ENCODE measurements at regions not wholly inside any gene's neighbourhood (a gene's known extent, or its start where the extent isn't known, plus 50 kb on each side); places are given as distances from the start of the nearest gene placed in this dataset.

DNA sequence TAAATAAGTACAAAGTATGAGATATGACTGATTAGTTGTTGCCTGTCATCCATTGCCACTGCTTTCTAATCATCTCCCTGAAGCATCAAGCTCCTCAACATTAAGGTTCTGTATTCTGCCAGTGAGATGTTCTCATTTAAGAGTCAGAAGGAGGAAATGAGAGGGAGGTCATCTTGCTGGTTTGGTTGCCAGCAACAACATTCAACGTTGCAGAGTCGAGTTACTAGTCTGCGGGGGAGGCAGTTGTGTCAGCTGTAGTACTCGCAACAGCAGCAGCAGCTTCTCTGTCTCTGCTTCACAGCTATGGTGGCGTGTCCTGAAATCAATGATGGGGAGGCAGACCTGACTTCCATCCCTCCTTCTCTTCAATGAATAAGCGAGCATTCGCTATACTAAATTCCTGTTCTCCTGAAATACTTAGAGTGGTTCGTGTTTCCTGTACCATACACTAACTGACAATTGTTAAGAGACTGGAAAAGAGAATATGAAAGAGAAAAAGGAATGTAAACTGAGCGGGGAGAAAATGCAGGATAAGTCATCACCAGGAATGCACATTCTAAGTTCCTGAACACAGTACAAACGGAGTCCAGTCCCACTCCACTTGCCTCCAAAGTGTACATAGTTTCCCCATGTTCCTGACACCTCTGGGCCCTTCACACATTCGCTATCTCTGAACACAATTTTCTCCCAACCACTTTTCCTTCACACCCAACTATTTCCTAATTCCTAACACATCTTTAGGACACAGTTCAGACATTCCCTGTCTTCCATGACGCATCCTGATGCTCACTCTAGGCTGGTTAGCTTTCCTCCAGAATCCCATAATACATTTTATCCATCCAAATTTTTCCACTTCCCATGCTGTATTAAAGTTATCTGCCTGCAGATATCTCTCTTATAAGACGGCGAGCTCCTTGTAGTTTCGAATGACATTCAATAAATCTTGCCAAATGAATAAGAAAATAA is 263.0 kb downstream of the KLF12 start:
- no peak for ATAC-seq
- H3K4me1 ChIP-seq, result no peaks in the 10 kb centered on the region
- H3K4me3 ChIP-seq, result no peak overlapping the region
- H3K27ac ChIP-seq, result no peak overlapping the region
- DNase-seq, result no peak
- TF ChIP-seq, protein P1, sequence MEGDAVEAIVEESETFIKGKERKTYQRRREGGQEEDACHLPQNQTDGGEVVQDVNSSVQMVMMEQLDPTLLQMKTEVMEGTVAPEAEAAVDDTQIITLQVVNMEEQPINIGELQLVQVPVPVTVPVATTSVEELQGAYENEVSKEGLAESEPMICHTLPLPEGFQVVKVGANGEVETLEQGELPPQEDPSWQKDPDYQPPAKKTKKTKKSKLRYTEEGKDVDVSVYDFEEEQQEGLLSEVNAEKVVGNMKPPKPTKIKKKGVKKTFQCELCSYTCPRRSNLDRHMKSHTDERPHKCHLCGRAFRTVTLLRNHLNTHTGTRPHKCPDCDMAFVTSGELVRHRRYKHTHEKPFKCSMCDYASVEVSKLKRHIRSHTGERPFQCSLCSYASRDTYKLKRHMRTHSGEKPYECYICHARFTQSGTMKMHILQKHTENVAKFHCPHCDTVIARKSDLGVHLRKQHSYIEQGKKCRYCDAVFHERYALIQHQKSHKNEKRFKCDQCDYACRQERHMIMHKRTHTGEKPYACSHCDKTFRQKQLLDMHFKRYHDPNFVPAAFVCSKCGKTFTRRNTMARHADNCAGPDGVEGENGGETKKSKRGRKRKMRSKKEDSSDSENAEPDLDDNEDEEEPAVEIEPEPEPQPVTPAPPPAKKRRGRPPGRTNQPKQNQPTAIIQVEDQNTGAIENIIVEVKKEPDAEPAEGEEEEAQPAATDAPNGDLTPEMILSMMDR (IDR thresholded peaks at IDR 0.05), result no peak
- no peaks in the 10 kb centered on the region for H3K27me3 ChIP-seq
- H3K9me3 ChIP-seq, result no peaks in the 10 kb centered on the region
- H3K36me3 ChIP-seq, result no peaks in the 10 kb centered on the region
- intact Hi-C loops (cut with DNase I), result no loop called here

GRCh38 chr13:73870036-73870741 is 264.0 kb downstream of the KLF12 start:
- intact Hi-C loops (cut with DNase I), result no loop called here
- DNase-seq, result no peak
- Histone ChIP-seq H3K36me3 (no peaks in the 10 kb centered on the region), H3K27ac (no peak overlapping the region), H3K9me3 (no peaks in the 10 kb centered on the region), H3K4me1 (no peaks in the 10 kb centered on the region), H3K27me3 (no peaks in the 10 kb centered on the region), H3K4me3 (no peak overlapping the region)
- ATAC-seq, result no peak
- TF ChIP-seq, protein P1 (IDR thresholded peaks at IDR 0.05), result no peak

GRCh38 chr13:73865027-73865426 is 269.2 kb downstream of the KLF12 start:
- no peaks in the 10 kb centered on the region for H3K4me1 ChIP-seq
- TF ChIP-seq, protein P1 (IDR thresholded peaks at IDR 0.05), result no peak
- H3K27ac ChIP-seq, result no peak overlapping the region
- no peaks in the 10 kb centered on the region for H3K9me3 ChIP-seq
- DNase-seq, result no peak
- H3K36me3 ChIP-seq, result no peaks in the 10 kb centered on the region
- no peak for ATAC-seq
- no peaks in the 10 kb centered on the region for H3K27me3 ChIP-seq
- H3K4me3 ChIP-seq, result no peak overlapping the region
- intact Hi-C loops (cut with DNase I), result no loop called here

DNA sequence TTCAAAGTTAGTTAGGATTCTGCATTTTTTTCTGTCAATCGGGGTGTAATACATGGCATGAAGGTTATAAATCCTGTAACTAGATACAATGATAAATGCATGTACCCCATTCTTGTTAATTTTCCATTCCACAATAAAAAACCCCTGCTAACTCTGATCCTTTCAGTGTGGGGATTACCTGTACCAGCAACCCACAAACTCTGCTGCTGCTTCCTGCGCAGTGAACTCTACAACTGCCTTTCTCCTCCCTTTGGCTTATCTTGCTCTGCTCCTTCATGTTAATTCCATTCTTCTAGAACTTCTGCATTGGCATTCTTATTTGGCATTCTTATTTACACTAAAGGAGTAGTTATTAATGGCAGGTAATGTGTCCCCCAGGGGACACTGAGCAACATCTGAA is 273.1 kb downstream of the KLF12 start:
- Histone ChIP-seq H3K4me3 (no peak overlapping the region), H3K9me3 (no peaks in the 10 kb centered on the region), H3K36me3 (no peaks in the 10 kb centered on the region), H3K27me3 (no peaks in the 10 kb centered on the region), H3K4me1 (no peaks in the 10 kb centered on the region), H3K27ac (no peak overlapping the region)
- intact Hi-C loops (cut with DNase I), result no loop called here
- TF ChIP-seq, protein P1 (IDR thresholded peaks at IDR 0.05), result no peak
- ATAC-seq, result no peak
- DNase-seq, result no peak

GRCh38 chr13:73860501-73860900 is 273.7 kb downstream of the KLF12 start:
- no peaks in the 10 kb centered on the region for H3K36me3 ChIP-seq
- no peaks in the 10 kb centered on the region for H3K4me1 ChIP-seq
- no peak for ATAC-seq
- no peak for DNase-seq
- H3K27me3 ChIP-seq, result no peaks in the 10 kb centered on the region
- no peak overlapping the region for H3K4me3 ChIP-seq
- no peaks in the 10 kb centered on the region for H3K9me3 ChIP-seq
- intact Hi-C loops (cut with DNase I), result no loop called here
- TF ChIP-seq, protein P1 (IDR thresholded peaks at IDR 0.05), result no peak
- H3K27ac ChIP-seq, result no peak overlapping the region

Data from upper lobe of right lung (tissue), 1 donor.